NB4 (cell line): ENCODE measurements at regions not wholly inside any gene's neighbourhood (a gene's known extent, or its start where the extent isn't known, plus 50 kb on each side); places are given as distances from the start of the nearest gene placed in this dataset.

ENCODE experiments used
- CTCF ChIP-seq: IDR thresholded peaks from one replicate; pipeline ENCODE4 v1.5.1; 2012; ENCODE audit warnings: low read depth, low read length
- MAX ChIP-seq: IDR thresholded peaks from 2 replicates; pipeline ENCODE4 v1.6.1; 2011; ENCODE audit warnings: low read depth, low read length
- POLR2A ChIP-seq: IDR thresholded peaks from 2 replicates; pipeline ENCODE4 v1.6.1; 2011; ENCODE audit warnings: mild to moderate bottlenecking; ENCODE audit not compliant: insufficient read length; ENCODE audit errors: extremely low read depth

GRCh38 chr17:34178092-34178491 lies 77.0 kb upstream of the CCL2 start:
- TF ChIP-seq CTCF = no peak
- TF ChIP-seq POLR2A = no peak
- no peak for TF ChIP-seq MAX
